MM.1S (cell line): ENCODE measurements at regions not wholly inside any gene's neighbourhood (a gene's known extent, or its start where the extent isn't known, plus 50 kb on each side); places are given as distances from the start of the nearest gene placed in this dataset.
"Not testable (repeated sequence)": the region's sequence is repeated elsewhere in the genome, so short reads cannot be mapped to it uniquely, and the experiment has no call there.

ENCODE experiments used
- DNase-seq: peaks from one replicate; pipeline ENCODE4 v3.0.0-alpha.2; 2015
- H2AFZ ChIP-seq: fragments of 300-600 bp; sonication (generic); 2 replicates; pipeline ENCODE4 v1.6.0; 2016; ENCODE audit warnings: antibody characterized with exemption, low read length
- H3F3A ChIP-seq: fragments of 300-600 bp; sonication (generic); 2 replicates; pipeline ENCODE4 v1.6.1; 2016; ENCODE audit warnings: mild to moderate bottlenecking, antibody characterized with exemption, low read length, moderate library complexity, mixed read lengths; ENCODE audit not compliant: insufficient read depth
- H3K27ac ChIP-seq: fragments of 300-600 bp; sonication (generic); 2 replicates; pipeline ENCODE4 v1.5.1; 2016; ENCODE audit warnings: mild to moderate bottlenecking, low read length
- H3K27me3 ChIP-seq: fragments of 300-600 bp; sonication (generic); replicated peaks from 2 replicates; pipeline ENCODE4 v1.6.0; 2016; ENCODE audit warnings: low read length; ENCODE audit not compliant: insufficient read depth
- H3K36me3 ChIP-seq: fragments of 300-600 bp; sonication (generic); replicated peaks from 2 replicates; pipeline ENCODE4 v1.6.1; 2016; ENCODE audit warnings: mild to moderate bottlenecking, low read length, mixed read lengths; ENCODE audit not compliant: insufficient read depth
- H3K4me1 ChIP-seq: fragments of 300-600 bp; sonication (generic); 2 replicates; pipeline ENCODE4 v1.6.1; 2016; ENCODE audit warnings: low read length, mixed read lengths
- H3K4me2 ChIP-seq: fragments of 300-600 bp; sonication (generic); 2 replicates; pipeline ENCODE4 v1.6.0; 2016; ENCODE audit warnings: low read depth, low read length
- H3K4me3 ChIP-seq: fragments of 300-600 bp; sonication (generic); 2 replicates; pipeline ENCODE4 v1.5.1; 2016; ENCODE audit warnings: low read length, mixed read lengths
- H3K79me2 ChIP-seq: fragments of 300-600 bp; sonication (generic); 2 replicates; pipeline ENCODE4 v1.6.1; 2016; ENCODE audit warnings: mixed run types, low read length, mixed read lengths
- H3K9ac ChIP-seq: fragments of 300-600 bp; sonication (generic); 2 replicates; pipeline ENCODE4 v1.6.1; 2016; ENCODE audit warnings: low read length, mixed read lengths
- H3K9me2 ChIP-seq: fragments of 300-600 bp; sonication (generic); replicated peaks from 2 replicates; pipeline ENCODE4 v1.6.1; 2016; ENCODE audit warnings: mild to moderate bottlenecking, low read length, mixed read lengths; ENCODE audit not compliant: insufficient read depth
- H3K9me3 ChIP-seq: fragments of 300-600 bp; sonication (generic); replicated peaks from 2 replicates; pipeline ENCODE4 v1.6.1; 2016; ENCODE audit warnings: mild to moderate bottlenecking, low read length, mixed read lengths; ENCODE audit not compliant: insufficient read depth
- H4K20me1 ChIP-seq: fragments of 300-600 bp; sonication (generic); 2 replicates; pipeline ENCODE4 v1.6.1; 2016; ENCODE audit warnings: mild to moderate bottlenecking, low read length, moderate library complexity, mixed read lengths; ENCODE audit not compliant: insufficient read depth
- CTCF ChIP-seq: fragments of 300-600 bp; sonication (generic); IDR thresholded peaks from 2 replicates; pipeline ENCODE4 v1.5.1; 2016; ENCODE audit warnings: antibody characterized with exemption, low read length, mixed read lengths
- EZH2 ChIP-seq: fragments of 300-600 bp; sonication (generic); optimal IDR thresholded peaks from 2 replicates; pipeline ENCODE3; 2017; ENCODE audit warnings: low read depth, mild to moderate bottlenecking, antibody characterized with exemption, low read length, mixed read lengths
- EZH2phosphoT487 ChIP-seq: fragments of 300-600 bp; sonication (generic); IDR thresholded peaks from 2 replicates; pipeline ENCODE4 v1.6.1; 2018; ENCODE audit warnings: antibody characterized with exemption, low read length

- no peak for DNase-seq
- Histone ChIP-seq H3K4me2 (no peak overlapping the region), H3K9me2 (no peaks in the 10 kb centered on the region), H3K79me2 (no peaks in the 10 kb centered on the region), H4K20me1 (no peaks in the 10 kb centered on the region), H3K9me3 (no peaks in the 10 kb centered on the region), H3F3A (no peaks in the 10 kb centered on the region), H3K4me3 (no peak overlapping the region), H2AFZ (no peak overlapping the region), H3K36me3 (no peaks in the 10 kb centered on the region), H3K27ac (no peak overlapping the region), H3K27me3 (no peaks in the 10 kb centered on the region), H3K9ac (no peak overlapping the region), H3K4me1 (no peaks in the 10 kb centered on the region)
- TF ChIP-seq CTCF (no peak), EZH2phosphoT487 (no peak), EZH2 (no peak)
These were observed 85.0 kb upstream of the KIF5B start for GRCh38 chr10:32141018-32141807.

- H3K27me3 ChIP-seq = no peaks in the 10 kb centered on the region
- H3K4me2 ChIP-seq = no peak overlapping the region
- H3K9ac ChIP-seq = no peak overlapping the region
- no peaks in the 10 kb centered on the region for H3K9me2 ChIP-seq
- no peak overlapping the region for H2AFZ ChIP-seq
- no peaks in the 10 kb centered on the region for H3K4me1 ChIP-seq
- H3K36me3 ChIP-seq = no peaks in the 10 kb centered on the region
- no peak overlapping the region for H3K27ac ChIP-seq
- no peak for DNase-seq
- H3K4me3 ChIP-seq = no peak overlapping the region
- H4K20me1 ChIP-seq = no peaks in the 10 kb centered on the region
- no peaks in the 10 kb centered on the region for H3K9me3 ChIP-seq
- no peaks in the 10 kb centered on the region for H3F3A ChIP-seq
- no peaks in the 10 kb centered on the region for H3K79me2 ChIP-seq
- TF ChIP-seq EZH2 (no peak), EZH2phosphoT487 (no peak), CTCF (no peak)
These were observed 84.2 kb upstream of the KIF5B start for GRCh38 chr10:32140403-32140802.

- Histone ChIP-seq H3K9ac (no peak overlapping the region), H3K4me2 (no peak overlapping the region), H3K36me3 (no peaks in the 10 kb centered on the region), H3K9me3 (no peaks in the 10 kb centered on the region), H4K20me1 (no peaks in the 10 kb centered on the region), H3K27me3 (no peaks in the 10 kb centered on the region), H3K9me2 (no peaks in the 10 kb centered on the region), H3F3A (no peaks in the 10 kb centered on the region), H3K4me1 (no peaks in the 10 kb centered on the region), H3K27ac (no peak overlapping the region), H2AFZ (no peak overlapping the region), H3K79me2 (no peaks in the 10 kb centered on the region), H3K4me3 (no peak overlapping the region)
- no peak for TF ChIP-seq CTCF
- no peak for TF ChIP-seq EZH2
- TF ChIP-seq EZH2phosphoT487 = no peak
- no peak for DNase-seq
These were observed 83.2 kb upstream of the KIF5B start for GRCh38 chr10:32139223-32140073.

- H3K79me2 ChIP-seq, H3K9me2 ChIP-seq, H3K9me3 ChIP-seq, DNase-seq, H3K9ac ChIP-seq, H3K27me3 ChIP-seq, H4K20me1 ChIP-seq, H3K27ac ChIP-seq, H2AFZ ChIP-seq, H3K4me1 ChIP-seq, H3K4me2 ChIP-seq, H3K4me3 ChIP-seq, H3K36me3 ChIP-seq, H3F3A ChIP-seq: not testable (repeated sequence)
These were observed 80.7 kb upstream of the KIF5B start for GRCh38 chr10:32136927-32137326.

- not testable (repeated sequence) for H4K20me1 ChIP-seq, H3K9me2 ChIP-seq, DNase-seq, H3K4me1 ChIP-seq, H3K27ac ChIP-seq, H3K36me3 ChIP-seq, H3F3A ChIP-seq, H3K4me3 ChIP-seq, H2AFZ ChIP-seq, H3K9ac ChIP-seq, H3K79me2 ChIP-seq, H3K27me3 ChIP-seq, H3K9me3 ChIP-seq, H3K4me2 ChIP-seq
These were observed 79.6 kb upstream of the KIF5B start for GRCh38 chr10:32135796-32136195.
